Ishikawa (cell line): ENCODE measurements at regions not wholly inside any gene's neighbourhood (a gene's known extent, or its start where the extent isn't known, plus 50 kb on each side); places are given as distances from the start of the nearest gene placed in this dataset.

Source experiments
- CEBPB ChIP-seq: IDR thresholded peaks from 2 replicates; pipeline ENCODE4 v1.6.1; 2012
- CREB1 ChIP-seq: IDR thresholded peaks from 2 replicates; pipeline ENCODE4 v1.6.1; 2012; ENCODE audit warnings: low read depth
- EGR1 ChIP-seq: IDR thresholded peaks from 2 replicates; pipeline ENCODE4 v1.6.1; 2012
- EP300 ChIP-seq: IDR thresholded peaks from 2 replicates; pipeline ENCODE4 v1.6.1; 2012; ENCODE audit warnings: borderline replicate concordance
- FOXM1 ChIP-seq: IDR thresholded peaks from 2 replicates; pipeline ENCODE4 v1.6.1; 2012; ENCODE audit warnings: low read depth, borderline replicate concordance
- NFIC ChIP-seq: IDR thresholded peaks from 2 replicates; pipeline ENCODE4 v1.6.1; 2012
- RAD21 ChIP-seq: IDR thresholded peaks from 2 replicates; pipeline ENCODE4 v1.6.1; 2012; ENCODE audit warnings: low read depth
- TAF1 ChIP-seq: IDR thresholded peaks from 2 replicates; pipeline ENCODE4 v1.6.1; 2012; ENCODE audit warnings: low read depth, mild to moderate bottlenecking
- TCF12 ChIP-seq: IDR thresholded peaks from 2 replicates; pipeline ENCODE4 v1.6.1; 2012; ENCODE audit warnings: low read depth
- TEAD4 ChIP-seq: IDR thresholded peaks from 2 replicates; pipeline ENCODE4 v1.6.1; 2012
- YY1 ChIP-seq: IDR thresholded peaks from 2 replicates; pipeline ENCODE4 v1.6.1; 2012; ENCODE audit warnings: low read depth
- ZBTB7A ChIP-seq: IDR thresholded peaks from 2 replicates; pipeline ENCODE4 v1.6.1; 2012; ENCODE audit warnings: low read depth
- TF ChIP-seq, protein P1 (sequence below): IDR thresholded peaks from 2 replicates; pipeline ENCODE4 v1.6.1; 2012
- TF ChIP-seq, protein P2 (sequence below): IDR thresholded peaks from 2 replicates; pipeline ENCODE4 v1.6.1; 2012
- TF ChIP-seq, protein P3 (sequence below): IDR thresholded peaks from 2 replicates; pipeline ENCODE4 v1.6.1; 2012; ENCODE audit warnings: low read depth, mild to moderate bottlenecking

DNA sequence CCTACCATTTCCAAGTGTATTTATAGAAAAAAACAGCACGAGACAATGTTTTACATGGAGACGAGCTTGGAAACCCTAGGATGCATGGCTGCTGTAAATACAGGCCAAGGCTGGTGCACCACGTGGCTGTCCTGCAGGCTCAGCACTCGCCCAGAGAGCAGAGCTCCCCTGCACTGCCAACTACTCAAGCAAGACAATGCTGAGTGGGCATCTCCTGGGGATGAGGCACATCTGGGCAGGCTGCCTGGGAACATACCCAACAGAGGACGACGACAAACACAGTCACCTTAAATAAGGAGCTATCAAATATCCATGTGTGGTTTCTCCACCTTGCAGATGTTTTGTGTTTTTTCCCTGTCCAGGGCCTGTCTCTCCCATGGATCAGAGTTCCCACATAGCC lies 128.3 kb upstream of the PRMT8 start:
- no peak for TF ChIP-seq YY1
- TF ChIP-seq FOXM1 = no peak

DNA sequence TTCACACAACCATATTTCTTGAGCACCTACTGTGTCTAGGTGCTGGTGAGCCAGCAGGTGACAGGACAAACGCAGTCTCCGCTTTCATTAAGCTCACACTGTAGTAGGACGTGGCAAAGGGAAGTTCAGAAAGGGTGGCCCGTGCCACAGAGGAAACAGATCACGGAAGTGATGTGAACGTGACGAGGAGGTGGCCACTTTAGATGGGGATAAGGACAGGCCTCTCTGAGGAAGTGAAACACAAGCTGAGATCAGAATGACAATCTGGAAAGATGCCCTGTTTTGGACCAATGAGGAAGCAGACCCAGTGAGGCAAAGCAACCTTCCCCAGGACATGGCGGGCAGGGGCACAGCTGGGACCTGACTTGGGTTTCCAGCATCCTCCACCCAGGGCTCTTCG lies 127.4 kb upstream of the PRMT8 start:
- TF ChIP-seq RAD21 = no peak
- TF ChIP-seq, protein P1, sequence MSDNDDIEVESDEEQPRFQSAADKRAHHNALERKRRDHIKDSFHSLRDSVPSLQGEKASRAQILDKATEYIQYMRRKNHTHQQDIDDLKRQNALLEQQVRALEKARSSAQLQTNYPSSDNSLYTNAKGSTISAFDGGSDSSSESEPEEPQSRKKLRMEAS = no peak
- no peak for TF ChIP-seq CEBPB
- TF ChIP-seq FOXM1 = no peak
- TF ChIP-seq NFIC = no peak
- TF ChIP-seq TCF12 = no peak
- TF ChIP-seq YY1 = no peak
- TF ChIP-seq EGR1 = no peak
- TF ChIP-seq TAF1 = no peak
- no peak for TF ChIP-seq CREB1
- TF ChIP-seq, protein P2, sequence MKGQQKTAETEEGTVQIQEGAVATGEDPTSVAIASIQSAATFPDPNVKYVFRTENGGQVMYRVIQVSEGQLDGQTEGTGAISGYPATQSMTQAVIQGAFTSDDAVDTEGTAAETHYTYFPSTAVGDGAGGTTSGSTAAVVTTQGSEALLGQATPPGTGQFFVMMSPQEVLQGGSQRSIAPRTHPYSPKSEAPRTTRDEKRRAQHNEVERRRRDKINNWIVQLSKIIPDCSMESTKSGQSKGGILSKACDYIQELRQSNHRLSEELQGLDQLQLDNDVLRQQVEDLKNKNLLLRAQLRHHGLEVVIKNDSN = no peak
- TF ChIP-seq, protein P3, sequence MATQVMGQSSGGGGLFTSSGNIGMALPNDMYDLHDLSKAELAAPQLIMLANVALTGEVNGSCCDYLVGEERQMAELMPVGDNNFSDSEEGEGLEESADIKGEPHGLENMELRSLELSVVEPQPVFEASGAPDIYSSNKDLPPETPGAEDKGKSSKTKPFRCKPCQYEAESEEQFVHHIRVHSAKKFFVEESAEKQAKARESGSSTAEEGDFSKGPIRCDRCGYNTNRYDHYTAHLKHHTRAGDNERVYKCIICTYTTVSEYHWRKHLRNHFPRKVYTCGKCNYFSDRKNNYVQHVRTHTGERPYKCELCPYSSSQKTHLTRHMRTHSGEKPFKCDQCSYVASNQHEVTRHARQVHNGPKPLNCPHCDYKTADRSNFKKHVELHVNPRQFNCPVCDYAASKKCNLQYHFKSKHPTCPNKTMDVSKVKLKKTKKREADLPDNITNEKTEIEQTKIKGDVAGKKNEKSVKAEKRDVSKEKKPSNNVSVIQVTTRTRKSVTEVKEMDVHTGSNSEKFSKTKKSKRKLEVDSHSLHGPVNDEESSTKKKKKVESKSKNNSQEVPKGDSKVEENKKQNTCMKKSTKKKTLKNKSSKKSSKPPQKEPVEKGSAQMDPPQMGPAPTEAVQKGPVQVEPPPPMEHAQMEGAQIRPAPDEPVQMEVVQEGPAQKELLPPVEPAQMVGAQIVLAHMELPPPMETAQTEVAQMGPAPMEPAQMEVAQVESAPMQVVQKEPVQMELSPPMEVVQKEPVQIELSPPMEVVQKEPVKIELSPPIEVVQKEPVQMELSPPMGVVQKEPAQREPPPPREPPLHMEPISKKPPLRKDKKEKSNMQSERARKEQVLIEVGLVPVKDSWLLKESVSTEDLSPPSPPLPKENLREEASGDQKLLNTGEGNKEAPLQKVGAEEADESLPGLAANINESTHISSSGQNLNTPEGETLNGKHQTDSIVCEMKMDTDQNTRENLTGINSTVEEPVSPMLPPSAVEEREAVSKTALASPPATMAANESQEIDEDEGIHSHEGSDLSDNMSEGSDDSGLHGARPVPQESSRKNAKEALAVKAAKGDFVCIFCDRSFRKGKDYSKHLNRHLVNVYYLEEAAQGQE = no peak
- no peak for TF ChIP-seq ZBTB7A
- TF ChIP-seq EP300 = no peak
- no peak for TF ChIP-seq TEAD4

DNA sequence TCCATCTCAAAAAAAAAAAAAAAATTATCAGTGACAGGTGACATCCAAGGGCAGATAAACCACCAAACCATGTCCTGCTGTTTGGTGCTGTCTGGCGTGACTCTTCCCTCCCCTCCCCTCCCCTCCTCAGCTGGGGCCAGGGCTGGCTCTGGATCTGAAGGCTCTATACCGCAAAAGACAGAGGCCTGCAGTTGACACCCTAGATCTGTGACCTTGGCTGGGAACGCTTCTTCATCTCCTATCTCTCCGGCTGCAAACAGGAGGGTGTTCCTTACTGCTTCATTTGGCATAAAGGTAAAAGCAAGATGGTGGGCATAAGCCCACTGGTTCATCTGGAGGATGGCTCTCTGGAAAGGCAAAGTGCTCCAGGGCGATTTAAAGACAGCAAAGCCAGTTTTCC lies 126.8 kb upstream of the PRMT8 start:
- TF ChIP-seq TAF1 (no peak), CEBPB (no peak), CREB1 (no peak), ZBTB7A (no peak), EP300 (no peak), FOXM1 (no peak), RAD21 (no peak), NFIC (no peak), EGR1 (no peak), YY1 (no peak), TEAD4 (no peak), TCF12 (no peak)
- TF ChIP-seq, protein P3 = no peak
- TF ChIP-seq, protein P1 = no peak
- TF ChIP-seq, protein P2 = no peak

DNA sequence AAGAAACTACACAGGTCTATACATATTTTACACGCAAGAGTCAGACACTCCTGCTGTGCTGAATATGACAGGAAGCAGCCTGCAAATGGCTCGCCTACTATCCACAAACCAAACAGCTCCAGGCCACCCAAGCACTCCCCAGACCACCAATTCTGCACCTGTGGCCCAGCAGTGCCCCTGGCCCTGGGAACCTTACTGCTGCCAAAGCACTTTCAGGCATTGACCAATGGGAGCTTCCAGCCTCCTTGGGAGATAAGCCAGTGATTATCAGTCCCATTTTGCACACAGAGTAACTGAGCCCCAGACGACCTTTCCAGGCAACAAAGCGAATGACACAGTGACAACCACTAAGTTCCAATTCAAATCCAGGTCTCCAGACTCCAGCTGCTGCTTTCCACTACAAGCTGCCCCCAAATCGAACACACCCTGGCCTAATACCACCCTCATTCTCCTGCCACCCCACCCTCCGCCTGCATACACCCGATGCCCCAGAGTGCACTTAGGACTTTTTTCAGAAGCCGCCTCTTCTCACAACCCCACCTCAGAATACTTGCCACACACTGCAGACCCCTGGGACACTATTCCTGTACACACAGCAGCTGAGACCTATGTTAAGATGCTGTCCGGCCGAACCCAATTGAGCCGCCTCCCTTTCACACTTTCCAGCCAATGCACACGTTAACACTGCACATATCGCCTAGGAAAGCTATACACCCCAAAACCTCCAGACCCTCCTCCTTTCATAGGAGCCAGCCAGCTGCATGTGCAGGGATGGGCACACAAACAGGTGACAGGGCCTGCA lies 126.1 kb upstream of the PRMT8 start:
- TF ChIP-seq CEBPB = no peak
- no peak for TF ChIP-seq EGR1
- TF ChIP-seq, protein P2 = no peak
- no peak for TF ChIP-seq NFIC

DNA sequence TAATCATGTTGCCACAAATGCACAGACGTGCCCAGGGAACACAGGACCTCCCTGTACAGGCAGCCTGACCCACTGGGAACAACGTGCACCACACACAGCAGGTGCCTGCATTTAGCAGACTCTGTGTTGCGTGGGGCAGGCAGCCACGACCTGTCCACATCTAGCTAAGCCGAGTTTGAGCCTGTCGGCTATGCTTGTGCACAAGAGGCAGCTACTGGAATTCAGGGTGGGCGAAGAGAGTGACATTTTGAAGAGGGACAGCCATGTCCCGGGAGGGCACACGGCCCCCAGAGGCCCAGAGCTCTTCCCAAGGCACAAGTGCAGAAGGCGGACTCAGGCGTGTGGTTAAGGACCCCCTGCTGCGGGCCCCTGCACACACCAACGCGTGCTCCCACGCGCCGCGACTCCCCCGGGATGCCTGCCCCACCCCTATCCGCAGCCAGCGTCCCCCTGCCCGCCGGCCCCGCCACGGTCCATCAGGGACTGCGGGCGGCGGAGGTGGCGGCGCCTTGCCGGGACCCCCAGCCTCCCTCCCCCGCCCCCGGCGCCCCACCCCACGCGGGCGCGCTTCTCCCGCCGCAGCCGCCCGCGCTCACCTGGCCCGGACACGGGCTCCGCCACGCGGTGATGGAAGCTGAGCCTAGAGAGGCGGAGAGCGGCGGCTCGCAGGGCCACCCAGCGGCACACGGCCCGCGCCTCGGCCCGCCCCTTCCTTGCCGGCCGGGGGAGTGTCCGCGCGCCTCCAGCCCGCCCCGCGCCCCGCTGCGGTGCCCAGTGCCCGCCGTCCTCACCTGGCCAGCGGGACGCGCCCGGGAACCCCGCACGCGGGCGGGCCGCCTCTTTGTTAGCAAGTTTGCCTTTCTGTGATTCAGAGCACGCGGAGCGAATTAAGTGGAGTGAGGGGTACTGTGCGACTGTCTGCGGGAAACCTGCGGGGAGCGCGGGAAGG lies 125.3 kb upstream of the PRMT8 start:
- TF ChIP-seq, protein P2 = no peak
- TF ChIP-seq, protein P1 = peak; percentile 14; the same call in 1 of the 2 replicates
- TF ChIP-seq, protein P3 = no peak
